Natural killer cell treated with Interleukin-12 subunit alpha and Interleukin-12 subunit beta and Interleukin-15 and Interleukin-18, amount 100 ng/mL, for 72 hours (primary cell): ENCODE measurements at regions not wholly inside any gene's neighbourhood (a gene's known extent, or its start where the extent isn't known, plus 50 kb on each side); places are given as distances from the start of the nearest gene placed in this dataset.
"Not testable (repeated sequence)": the region's sequence is repeated elsewhere in the genome, so short reads cannot be mapped to it uniquely, and the experiment has no call there.

Experiments
- ATAC-seq, 2 donors: fragments of 150-1000 bp; cut with Tn5 transposase in 1 of 2; sonication (Bioruptor Pico), chemical (Tn5 transposase) in 1 of 2; 2 replicates each; pipeline ENCODE4 v1.10.0; 2021
- DNase-seq: peaks from one replicate; pipeline ENCODE4 v3.0.0; 2022; ENCODE audit warnings: low spot score
- H3K27ac Mint-ChIP-seq, 2 donors: 1 replicate in 1 of 2; 2 replicates in 1 of 2; pipeline ENCODE4 v1.8.0; 2022; ENCODE audit warnings: mixed read lengths in 2 of 2, mild to moderate bottlenecking in 1 of 2, moderate library complexity in 1 of 2
- H3K27me3 Mint-ChIP-seq, 2 donors: 1 replicate in 1 of 2; 2 replicates in 1 of 2; pipeline ENCODE4 v1.8.0; 2022; ENCODE audit warnings: mixed read lengths in 2 of 2
- H3K36me3 Mint-ChIP-seq: one replicate; pipeline ENCODE4 v1.8.0; 2022; ENCODE audit warnings: mixed read lengths
- H3K4me1 Mint-ChIP-seq, 2 donors: 1 replicate in 1 of 2; 2 replicates in 1 of 2; pipeline ENCODE4 v1.8.0; 2022; ENCODE audit warnings: low read depth in 2 of 2, mixed read lengths in 2 of 2, mild to moderate bottlenecking in 1 of 2
- H3K4me3 Mint-ChIP-seq: one replicate; pipeline ENCODE4 v1.8.0; 2022; ENCODE audit warnings: mixed read lengths
- H3K9me3 Mint-ChIP-seq: 2 replicates; pipeline ENCODE4 v1.8.0; 2022; ENCODE audit warnings: mixed read lengths

- Mint-ChIP-seq H3K9me3 (no peaks in the 10 kb centered on the region), H3K27ac (no peak overlapping the region)
- ATAC-seq, result no peak
These were observed 485.2 kb upstream of the SALL3 start for GRCh38 chr18:78494204-78495085.

GRCh38 chr18:78495550-78495949 lies 484.1 kb upstream of the SALL3 start:
- no peaks in the 10 kb centered on the region for H3K36me3 Mint-ChIP-seq

More at GRCh38 chr18:78494204-78495085, 485.2 kb upstream of the SALL3 start:
- Mint-ChIP-seq H3K4me1 (peaks cover 0 to 2% of the 10 kb centered on the region in 2 donors), H3K27me3 (no peaks in the 10 kb centered on the region), H3K36me3 (no peaks in the 10 kb centered on the region), H3K4me3 (no peak overlapping the region)
- no peak for DNase-seq

GRCh38 chr18:78496079-78496478 lies 483.5 kb upstream of the SALL3 start:
- DNase-seq (no peak), ATAC-seq (no peak)
- H3K4me1 Mint-ChIP-seq, result peaks cover 0 to 2% of the 10 kb centered on the region in 2 donors
- H3K9me3 Mint-ChIP-seq, result no peaks in the 10 kb centered on the region
- no peaks in the 10 kb centered on the region for H3K27me3 Mint-ChIP-seq
- H3K4me3 Mint-ChIP-seq, result no peak overlapping the region
- no peaks in the 10 kb centered on the region for H3K36me3 Mint-ChIP-seq
- no peak overlapping the region for H3K27ac Mint-ChIP-seq

More at GRCh38 chr18:78495550-78495949, 484.1 kb upstream of the SALL3 start:
- DNase-seq, result no peak
- H3K9me3 Mint-ChIP-seq, result no peaks in the 10 kb centered on the region
- no peak overlapping the region for H3K27ac Mint-ChIP-seq
- H3K27me3 Mint-ChIP-seq, result no peaks in the 10 kb centered on the region
- no peak overlapping the region for H3K4me3 Mint-ChIP-seq
- no peak for ATAC-seq
- peaks cover 0 to 2% of the 10 kb centered on the region in 2 donors for H3K4me1 Mint-ChIP-seq

- Mint-ChIP-seq H3K4me3 (no peak overlapping the region), H3K36me3 (no peaks in the 10 kb centered on the region), H3K27ac (no peak overlapping the region), H3K9me3 (no peaks in the 10 kb centered on the region), H3K4me1 (peaks cover 0 to 2% of the 10 kb centered on the region in 2 donors), H3K27me3 (no peaks in the 10 kb centered on the region)
- ATAC-seq (no peak), DNase-seq (no peak)
These were observed 482.0 kb upstream of the SALL3 start for GRCh38 chr18:78497641-78498040.

GRCh38 chr18:78499586-78499985 lies 480.0 kb upstream of the SALL3 start:
- H3K4me1 Mint-ChIP-seq, result no peaks in the 10 kb centered on the region
- no peak overlapping the region for H3K27ac Mint-ChIP-seq
- ATAC-seq (no peak), DNase-seq (no peak)
- no peak overlapping the region for H3K4me3 Mint-ChIP-seq
- no peaks in the 10 kb centered on the region for H3K27me3 Mint-ChIP-seq
- H3K9me3 Mint-ChIP-seq, result no peaks in the 10 kb centered on the region
- no peaks in the 10 kb centered on the region for H3K36me3 Mint-ChIP-seq

GRCh38 chr18:78501251-78501650 lies 478.4 kb upstream of the SALL3 start:
- Mint-ChIP-seq H3K27ac (no peak overlapping the region), H3K4me3 (no peak overlapping the region), H3K9me3 (no peaks in the 10 kb centered on the region), H3K4me1 (no peaks in the 10 kb centered on the region), H3K36me3 (no peaks in the 10 kb centered on the region), H3K27me3 (no peaks in the 10 kb centered on the region)
- DNase-seq, result no peak
- ATAC-seq, result no peak

GRCh38 chr18:78503129-78503528 lies 476.5 kb upstream of the SALL3 start:
- Mint-ChIP-seq H3K4me1 (no peaks in the 10 kb centered on the region), H3K27me3 (no peaks in the 10 kb centered on the region), H3K4me3 (no peak overlapping the region), H3K27ac (no peak overlapping the region), H3K36me3 (no peaks in the 10 kb centered on the region), H3K9me3 (no peaks in the 10 kb centered on the region)
- DNase-seq (no peak), ATAC-seq (no peak)

GRCh38 chr18:78505851-78506461 lies 473.7 kb upstream of the SALL3 start:
- ATAC-seq (no peak), DNase-seq (no peak)
- Mint-ChIP-seq H3K9me3 (no peaks in the 10 kb centered on the region), H3K36me3 (no peaks in the 10 kb centered on the region), H3K4me1 (no peaks in the 10 kb centered on the region), H3K27ac (no peak overlapping the region), H3K27me3 (no peaks in the 10 kb centered on the region), H3K4me3 (no peak overlapping the region)

GRCh38 chr18:78507217-78507616 lies 472.4 kb upstream of the SALL3 start:
- no peak overlapping the region for H3K4me3 Mint-ChIP-seq
- no peak for ATAC-seq
- no peaks in the 10 kb centered on the region for H3K27me3 Mint-ChIP-seq
- H3K4me1 Mint-ChIP-seq, result no peaks in the 10 kb centered on the region
- no peak for DNase-seq
- H3K9me3 Mint-ChIP-seq, result no peaks in the 10 kb centered on the region
- no peaks in the 10 kb centered on the region for H3K36me3 Mint-ChIP-seq
- no peak overlapping the region for H3K27ac Mint-ChIP-seq

GRCh38 chr18:78508228-78508824 lies 471.3 kb upstream of the SALL3 start:
- not testable (repeated sequence) for ATAC-seq, H3K27ac Mint-ChIP-seq, H3K4me1 Mint-ChIP-seq, H3K9me3 Mint-ChIP-seq, H3K36me3 Mint-ChIP-seq, H3K4me3 Mint-ChIP-seq, DNase-seq, H3K27me3 Mint-ChIP-seq

- ATAC-seq, result no peak
- DNase-seq, result no peak
- H3K27ac Mint-ChIP-seq, result no peak overlapping the region
- no peaks in the 10 kb centered on the region for H3K4me1 Mint-ChIP-seq
- H3K36me3 Mint-ChIP-seq, result no peaks in the 10 kb centered on the region
- H3K27me3 Mint-ChIP-seq, result no peaks in the 10 kb centered on the region
- H3K9me3 Mint-ChIP-seq, result no peaks in the 10 kb centered on the region
- H3K4me3 Mint-ChIP-seq, result no peak overlapping the region
These were observed 469.5 kb upstream of the SALL3 start for GRCh38 chr18:78510091-78510490.

- Mint-ChIP-seq H3K4me1 (no peaks in the 10 kb centered on the region), H3K27ac (no peak overlapping the region), H3K9me3 (no peaks in the 10 kb centered on the region), H3K4me3 (no peak overlapping the region), H3K36me3 (no peaks in the 10 kb centered on the region), H3K27me3 (no peaks in the 10 kb centered on the region)
- DNase-seq (no peak), ATAC-seq (no peak)
These were observed 469.0 kb upstream of the SALL3 start for GRCh38 chr18:78510636-78511035.

- Mint-ChIP-seq H3K9me3 (no peaks in the 10 kb centered on the region), H3K36me3 (no peaks in the 10 kb centered on the region), H3K4me1 (no peaks in the 10 kb centered on the region), H3K27ac (no peak overlapping the region), H3K4me3 (no peak overlapping the region), H3K27me3 (no peaks in the 10 kb centered on the region)
- ATAC-seq (peak; percentile 34 to 63), DNase-seq (no peak)
These were observed 467.7 kb upstream of the SALL3 start for GRCh38 chr18:78511666-78512601.
